Fibroblast of skin of right biceps (primary cell): ENCODE measurements at regions not wholly inside any gene's neighbourhood (a gene's known extent, or its start where the extent isn't known, plus 50 kb on each side); places are given as distances from the start of the nearest gene placed in this dataset.

ENCODE experiments used
- DNase-seq: peaks from one replicate; pipeline ENCODE4 v3.0.0-alpha.2; 2013

DNA sequence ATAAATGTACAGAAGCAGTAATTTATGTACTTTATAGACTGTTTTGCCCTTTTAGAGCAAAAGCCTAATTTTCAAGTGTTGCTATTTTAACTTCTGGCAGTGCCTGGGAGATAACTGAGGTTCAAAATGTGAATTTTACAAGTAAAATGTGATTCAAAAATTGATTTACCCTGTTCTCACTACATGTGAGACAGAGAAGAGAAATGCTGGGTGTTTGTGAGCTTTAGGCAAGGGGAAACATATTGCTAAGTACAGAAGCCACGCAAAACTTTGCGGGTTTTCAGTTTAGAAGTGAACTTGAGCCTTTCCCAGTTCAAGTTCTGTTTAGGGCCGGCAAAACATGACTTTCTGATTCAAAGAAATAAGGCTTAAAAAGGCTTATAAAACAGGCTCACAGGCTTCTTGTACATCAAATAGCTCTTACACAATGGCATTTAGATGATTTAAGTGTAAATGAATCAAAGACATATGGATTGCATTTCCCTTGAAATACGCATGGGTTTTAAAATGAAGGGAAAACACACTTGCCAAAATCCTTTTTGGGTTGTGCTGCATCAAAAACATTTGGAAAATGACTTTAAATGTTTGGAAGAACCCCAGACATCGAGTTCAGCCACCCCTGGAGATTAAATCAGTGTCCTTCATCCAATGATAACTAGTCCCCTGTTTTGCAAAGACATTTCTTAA is 370.8 kb upstream of the MEF2C start:
- peak; percentile 61 for DNase-seq

DNA sequence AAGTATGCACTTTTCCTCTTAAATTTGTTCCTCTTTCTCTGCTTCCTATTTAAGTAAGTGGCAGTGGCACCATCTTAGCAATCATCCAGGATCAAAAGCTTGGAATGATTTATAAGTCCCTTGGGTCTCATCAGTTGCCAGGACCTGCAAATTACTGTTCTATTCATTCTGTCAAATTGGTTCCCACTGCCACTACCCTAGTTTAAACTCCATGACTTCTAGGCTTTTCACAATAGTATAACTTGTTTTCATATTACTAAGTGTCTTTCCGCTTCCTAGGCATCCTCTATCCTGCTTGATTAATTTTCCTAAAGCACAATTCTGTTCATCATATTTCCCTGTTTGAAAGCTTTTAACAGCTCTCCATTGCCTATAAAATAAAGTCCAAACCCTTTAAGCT is 363.9 kb upstream of the MEF2C start:
- DNase-seq, result no peak

DNA sequence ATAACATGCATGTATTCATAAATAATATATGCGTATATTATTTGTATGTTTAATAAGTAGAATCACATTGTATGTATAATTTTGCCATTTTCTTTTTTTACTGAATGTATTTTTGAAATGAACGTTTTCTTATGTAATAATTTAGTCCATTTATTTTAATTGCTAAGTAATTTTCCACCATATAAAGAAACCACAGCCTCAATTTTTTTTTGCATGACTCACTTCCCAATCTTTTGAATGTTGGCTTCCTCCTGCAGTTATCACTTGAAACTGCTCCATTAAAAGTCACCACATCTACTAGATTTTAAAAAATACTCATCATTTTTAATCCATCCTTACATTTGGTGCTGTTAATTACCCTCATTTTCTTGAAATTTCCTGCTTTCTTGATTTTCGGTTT is 363.3 kb upstream of the MEF2C start:
- peak; percentile 50 for DNase-seq

DNA sequence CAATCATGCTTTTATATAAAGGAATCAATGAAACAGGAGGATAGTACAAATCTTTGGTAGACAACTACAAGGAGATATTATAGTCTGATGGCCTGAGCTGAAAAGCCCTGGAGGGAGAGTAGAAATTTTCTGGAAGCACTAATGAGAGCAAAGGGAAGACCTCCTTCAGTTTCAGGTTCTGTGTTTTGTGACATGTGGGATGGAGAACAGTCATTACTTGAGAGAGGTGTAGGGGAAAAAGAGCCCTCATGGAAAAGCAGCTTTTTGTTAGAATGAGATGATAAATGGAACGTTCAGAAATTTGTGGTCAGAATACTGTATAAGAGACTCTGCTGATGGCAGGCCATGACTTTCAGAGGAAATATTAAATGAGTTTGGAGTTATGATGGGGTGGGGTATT is 360.6 kb upstream of the MEF2C start:
- DNase-seq, result no peak

DNA sequence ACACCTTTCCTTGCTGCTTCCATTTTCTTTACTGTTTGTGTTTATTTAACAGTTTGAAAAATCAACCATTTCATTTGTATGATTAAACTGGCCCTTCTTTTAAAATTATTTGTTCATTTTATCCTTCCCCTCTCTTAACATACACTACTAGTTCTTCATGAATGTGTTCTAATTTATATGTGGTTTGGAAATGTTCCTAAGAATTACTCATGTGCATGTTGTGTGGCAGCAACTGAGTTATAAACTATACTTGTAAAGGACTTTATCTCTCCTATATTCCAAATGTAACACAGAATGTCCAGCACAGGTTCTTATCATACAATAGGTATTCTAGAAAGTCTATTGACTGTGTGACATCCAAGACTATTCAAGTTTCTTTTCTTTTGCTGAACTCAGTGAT is 358.2 kb upstream of the MEF2C start:
- peak; percentile 81 for DNase-seq

DNA sequence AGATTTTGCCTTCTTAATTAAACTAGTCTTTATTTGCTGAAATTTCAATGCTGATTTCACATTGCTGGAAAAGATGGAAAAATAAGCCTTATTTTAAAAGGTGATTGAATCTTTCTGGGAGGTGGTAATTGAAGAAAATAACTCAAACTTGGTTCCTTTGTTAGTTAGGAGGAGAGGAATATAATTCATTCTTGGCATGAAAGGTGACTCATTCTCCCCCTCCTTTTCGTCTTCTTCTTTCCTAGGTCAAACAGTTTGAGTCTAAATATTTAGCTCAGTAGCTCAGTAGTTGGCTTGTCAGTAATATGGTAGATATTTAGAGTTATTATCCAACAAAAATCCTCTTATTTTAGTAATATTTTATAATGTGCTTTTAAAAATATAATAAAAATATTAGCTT is 353.9 kb upstream of the MEF2C start:
- DNase-seq, result peak; percentile 46

DNA sequence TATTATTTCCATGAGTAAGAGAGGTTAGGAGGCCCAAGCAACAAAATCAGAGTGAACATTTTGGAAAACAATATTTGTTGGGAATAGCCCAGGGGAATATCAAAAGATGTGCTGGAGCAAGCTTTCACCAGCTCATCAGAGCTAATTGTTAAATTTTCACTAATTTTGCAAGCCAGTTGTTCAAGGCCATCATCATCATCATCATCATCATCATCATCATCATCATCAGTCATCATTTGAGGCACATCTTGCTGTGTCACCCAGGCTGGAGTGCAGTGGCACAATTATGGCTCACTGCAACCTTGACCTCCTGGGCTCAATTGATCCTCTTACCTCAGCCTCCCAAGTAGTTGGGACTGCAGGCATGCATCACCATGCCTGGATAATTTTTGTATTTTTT is 350.5 kb upstream of the MEF2C start:
- no peak for DNase-seq

DNA sequence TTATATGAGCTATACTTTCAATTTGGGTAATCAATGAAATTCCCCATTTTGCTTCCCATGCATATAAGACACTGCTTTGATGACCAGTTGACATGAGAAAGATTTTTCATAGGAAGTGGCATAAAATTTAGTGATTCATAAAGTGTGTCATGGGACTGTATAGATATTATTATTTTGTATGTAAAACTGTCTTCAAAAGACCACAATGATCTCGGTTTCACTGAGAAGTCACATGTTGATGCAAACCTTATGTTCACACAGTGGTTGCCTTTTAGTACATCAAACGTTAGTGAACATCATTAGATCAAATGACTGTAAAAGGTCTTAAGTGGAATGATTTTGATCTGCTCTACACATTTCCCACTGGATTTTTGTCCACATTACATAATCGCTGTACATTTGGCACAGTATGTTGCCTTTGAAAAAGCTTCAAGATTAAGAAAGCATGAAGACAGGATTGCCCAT is 349.2 kb upstream of the MEF2C start:
- DNase-seq, result no peak

DNA sequence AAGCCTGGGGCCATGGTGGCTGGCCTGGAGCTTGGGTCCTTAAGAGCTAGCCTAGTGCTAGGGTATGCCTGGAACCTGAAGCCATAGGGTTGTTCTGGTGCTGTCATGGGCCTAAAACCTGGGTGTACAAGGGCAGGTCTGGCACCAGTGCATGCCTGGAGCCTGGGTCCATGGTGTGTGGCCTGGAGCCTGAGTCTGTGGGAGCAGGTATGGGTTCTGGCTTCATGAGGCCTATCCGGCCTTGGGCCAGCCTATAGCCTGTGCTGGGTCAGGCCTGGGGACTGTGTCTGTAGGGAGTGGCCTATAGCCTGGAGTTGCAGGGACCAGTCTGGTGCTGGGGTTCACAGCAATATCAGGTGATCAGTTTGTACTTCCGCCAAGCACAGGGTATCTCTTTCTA is 347.2 kb upstream of the MEF2C start:
- no peak for DNase-seq

DNA sequence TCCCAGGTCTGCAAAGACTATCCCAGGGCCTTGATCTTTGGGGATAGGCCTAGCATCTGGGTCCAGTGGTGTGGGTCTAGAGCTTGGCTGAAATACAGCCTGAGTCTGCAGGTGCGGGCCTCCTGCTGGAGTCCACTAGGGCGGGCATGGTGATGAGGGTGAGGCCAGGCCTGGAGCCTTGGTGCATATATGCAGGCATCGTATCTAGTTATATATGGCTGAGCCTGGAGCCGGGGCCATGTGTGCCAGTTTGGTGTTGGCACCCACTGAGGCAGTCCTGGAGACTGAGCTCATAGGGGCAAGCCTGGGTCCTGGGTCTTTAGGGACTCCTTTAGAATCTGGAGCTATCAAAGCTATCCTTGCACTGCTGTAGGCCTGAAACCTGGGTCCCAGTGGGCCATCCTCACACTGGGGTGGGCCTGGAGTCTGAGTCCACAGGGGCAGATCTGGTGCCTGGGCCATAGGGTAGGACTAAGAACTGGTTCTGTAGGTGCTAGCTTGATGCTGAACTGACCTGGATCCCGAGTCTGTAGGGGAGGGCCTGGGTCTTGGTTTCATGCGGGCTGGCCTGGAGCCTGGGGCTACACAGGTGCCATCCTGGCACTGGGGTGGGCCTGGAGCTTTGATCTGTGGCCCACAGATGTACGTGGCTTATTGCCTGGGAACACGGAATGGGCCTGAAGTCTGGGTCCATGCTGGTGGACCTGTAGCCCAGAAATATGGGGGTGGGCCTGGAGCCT is 346.5 kb upstream of the MEF2C start:
- DNase-seq, result no peak

DNA sequence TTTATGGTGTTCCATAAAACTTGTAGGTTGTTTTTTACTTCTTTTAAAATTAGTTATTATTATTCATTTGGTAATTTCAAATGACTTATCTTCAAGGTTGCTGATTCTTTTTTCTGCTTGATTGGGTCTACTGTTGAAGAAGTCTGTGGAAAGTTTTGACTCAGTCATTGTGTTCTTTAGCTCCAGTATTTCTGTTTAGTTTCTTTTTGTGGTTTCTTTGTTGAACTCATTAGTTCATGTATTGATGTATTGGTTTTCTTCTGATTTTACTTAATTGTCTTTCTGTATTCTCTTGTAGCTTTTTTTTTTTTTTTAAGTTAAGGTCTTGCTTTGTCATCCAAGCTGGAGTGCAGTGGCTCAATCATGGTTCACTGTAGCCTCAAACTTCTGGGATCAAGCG is 345.4 kb upstream of the MEF2C start:
- DNase-seq, result no peak

DNA sequence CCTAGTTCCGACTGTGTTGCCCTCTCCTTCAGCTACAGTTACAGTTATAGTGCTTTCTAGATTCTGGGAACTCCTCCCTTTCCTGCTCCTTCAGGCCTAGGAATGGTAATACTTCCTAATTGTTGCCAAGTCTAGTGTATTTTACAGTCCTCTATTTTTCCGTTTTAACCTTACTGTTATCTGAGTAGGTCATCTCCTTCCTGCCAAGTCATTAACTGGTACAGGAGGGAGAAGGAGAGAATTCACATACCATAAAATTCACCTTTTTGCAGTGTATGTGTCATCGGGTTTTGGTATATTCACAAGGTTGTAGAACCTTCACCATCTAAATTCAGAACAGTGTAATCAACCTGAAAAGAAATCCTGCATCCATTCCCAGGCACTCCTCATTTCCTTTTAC is 335.4 kb upstream of the MEF2C start:
- no peak for DNase-seq

DNA sequence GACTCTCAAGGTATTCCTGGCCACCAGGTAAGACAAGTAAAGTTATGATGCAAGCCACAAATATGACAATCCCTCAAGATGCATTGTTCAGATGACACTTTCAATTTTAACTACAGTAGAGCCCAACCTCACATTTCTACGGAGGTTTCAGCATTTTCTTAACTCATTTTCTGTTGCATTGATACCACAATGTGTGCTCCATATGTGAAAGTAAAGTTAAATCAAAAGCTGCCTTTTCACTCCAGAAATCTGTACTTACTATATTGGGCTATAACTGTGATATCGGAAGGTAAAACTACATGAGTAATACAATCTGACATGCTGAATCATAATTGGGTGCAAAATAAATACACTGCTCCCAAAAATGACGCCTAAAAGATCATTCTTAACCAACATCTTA is 333.6 kb upstream of the MEF2C start:
- DNase-seq, result peak; percentile 50

DNA sequence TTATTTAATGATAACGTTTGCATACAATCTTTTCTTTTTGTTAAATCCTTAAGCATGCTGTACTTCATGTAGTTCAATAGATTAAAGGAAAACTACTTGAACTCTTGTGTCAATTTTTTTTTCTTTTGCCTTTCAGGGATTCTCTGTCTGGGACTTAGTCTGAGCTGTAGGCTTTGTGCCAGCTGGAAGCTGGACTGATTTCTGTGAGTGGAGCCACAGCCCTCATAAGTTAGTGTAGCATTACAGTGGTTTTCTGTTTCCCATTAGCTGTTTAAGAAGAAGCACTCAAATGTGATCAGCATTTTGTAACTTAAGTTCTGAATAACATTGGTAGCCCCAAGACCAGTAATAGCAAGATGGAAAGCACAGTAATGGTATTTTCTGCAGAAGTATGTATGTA is 330.6 kb upstream of the MEF2C start:
- DNase-seq, result peak; percentile 91

DNA sequence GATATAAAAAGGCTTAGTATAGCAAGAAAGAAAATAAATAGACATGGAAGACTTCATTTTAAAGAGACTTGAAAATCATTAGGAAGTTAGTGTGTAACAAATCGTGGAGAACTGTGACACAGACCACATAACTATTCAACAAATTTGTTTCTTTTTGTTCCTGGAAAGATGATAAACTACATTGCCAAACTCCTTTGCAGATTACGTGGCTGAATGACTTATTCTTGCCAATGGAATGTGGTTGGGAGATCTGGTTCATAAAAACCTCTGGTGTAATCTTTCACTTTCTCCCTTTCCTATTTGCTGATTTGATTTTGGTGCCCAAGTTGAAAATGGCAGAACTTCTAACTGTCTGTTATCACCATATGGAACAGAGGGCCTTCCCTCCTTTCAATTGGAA is 328.9 kb upstream of the MEF2C start:
- peak; percentile 95 for DNase-seq

DNA sequence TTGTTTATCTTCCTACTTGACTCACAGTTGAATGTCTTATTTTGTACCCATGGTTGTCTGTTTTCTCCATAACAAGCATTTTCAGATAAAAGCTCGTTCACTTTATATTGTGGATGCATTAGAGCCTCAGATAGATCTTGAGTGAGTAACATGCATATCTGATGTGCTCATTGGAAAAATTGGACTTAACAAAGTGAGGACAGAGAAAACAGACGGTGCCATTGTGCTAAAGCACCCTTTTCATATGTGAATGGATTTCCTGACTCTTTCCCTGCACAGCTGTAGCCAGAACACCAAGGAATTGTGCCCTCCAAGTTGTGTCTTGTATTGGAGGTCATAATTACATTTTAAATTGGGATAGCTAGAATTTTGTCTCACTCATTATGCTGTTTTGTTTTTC is 325.8 kb upstream of the MEF2C start:
- DNase-seq, result no peak

DNA sequence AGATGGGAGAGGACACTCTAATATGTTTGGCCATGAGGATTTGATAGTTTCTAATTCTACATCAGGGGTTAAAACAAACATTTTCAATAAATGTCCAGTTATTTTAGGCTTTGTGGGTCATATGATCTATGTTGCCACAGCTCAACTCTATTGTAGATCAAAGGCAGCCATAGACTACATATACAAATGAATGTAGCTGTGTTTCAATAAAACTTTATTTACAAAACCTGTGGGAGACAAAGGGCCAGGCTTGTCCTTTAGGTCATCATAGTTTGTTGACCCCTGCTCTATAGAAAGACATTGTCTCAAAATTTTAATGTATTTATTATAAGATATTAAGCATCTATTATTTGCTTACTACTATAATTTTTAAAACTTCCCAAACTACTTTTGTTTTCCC is 325.4 kb upstream of the MEF2C start:
- DNase-seq, result no peak

DNA sequence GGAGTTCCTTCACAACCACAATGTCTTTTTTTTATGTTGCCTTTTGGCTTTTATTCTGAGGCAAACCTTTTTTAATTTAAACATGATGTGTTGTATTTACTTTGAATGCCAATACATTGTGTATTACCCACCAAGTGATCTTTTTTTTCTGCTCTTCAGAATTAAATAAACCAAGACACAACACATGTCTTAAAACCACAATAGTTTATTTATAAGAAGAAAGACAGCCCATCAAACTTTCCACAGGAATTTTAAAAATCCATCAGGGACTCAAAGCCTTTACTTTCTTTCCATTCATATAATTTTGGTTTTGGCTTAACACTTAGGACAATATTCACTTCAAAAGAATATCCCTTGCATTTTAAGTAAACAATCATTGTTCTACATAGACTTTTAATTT is 321.8 kb upstream of the MEF2C start:
- DNase-seq, result peak; percentile 65

DNA sequence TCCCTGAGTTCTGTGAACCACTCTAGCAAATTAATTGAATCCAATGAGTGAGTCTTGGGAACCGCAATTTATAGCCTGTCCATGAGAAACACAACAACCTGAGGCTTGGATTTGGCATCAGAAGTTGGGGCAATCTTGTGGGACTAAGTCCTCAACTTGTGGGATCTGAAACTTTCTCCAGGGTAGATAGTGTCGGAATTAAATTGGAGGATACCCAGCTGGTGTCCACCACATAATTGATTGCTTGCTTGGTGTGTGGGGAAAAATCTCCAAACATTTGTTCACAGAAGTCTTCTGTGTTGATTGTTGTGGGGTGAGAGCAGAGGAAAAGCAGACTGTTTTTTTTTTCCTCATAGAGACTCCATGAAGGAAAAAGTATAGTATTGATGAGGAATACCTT is 320.6 kb upstream of the MEF2C start:
- DNase-seq, result no peak

DNA sequence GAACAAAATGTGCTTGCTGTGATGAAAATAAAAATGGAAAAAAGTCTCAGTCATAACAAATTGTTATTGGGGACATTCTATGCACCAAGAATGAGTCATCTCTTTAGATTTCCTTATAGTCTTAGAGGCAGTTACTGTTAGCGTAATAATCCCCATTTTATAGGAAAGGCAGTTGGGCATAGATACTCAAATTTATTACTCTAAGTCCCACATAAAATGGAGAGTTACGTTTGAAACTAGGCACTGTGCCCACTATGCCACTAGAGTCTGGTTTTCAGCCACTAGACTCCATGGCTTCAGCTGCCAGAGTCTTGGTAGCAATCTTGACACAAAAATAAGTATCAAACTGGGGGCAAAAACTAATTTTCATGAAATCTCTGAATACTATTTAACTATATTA is 317.9 kb upstream of the MEF2C start:
- no peak for DNase-seq

DNA sequence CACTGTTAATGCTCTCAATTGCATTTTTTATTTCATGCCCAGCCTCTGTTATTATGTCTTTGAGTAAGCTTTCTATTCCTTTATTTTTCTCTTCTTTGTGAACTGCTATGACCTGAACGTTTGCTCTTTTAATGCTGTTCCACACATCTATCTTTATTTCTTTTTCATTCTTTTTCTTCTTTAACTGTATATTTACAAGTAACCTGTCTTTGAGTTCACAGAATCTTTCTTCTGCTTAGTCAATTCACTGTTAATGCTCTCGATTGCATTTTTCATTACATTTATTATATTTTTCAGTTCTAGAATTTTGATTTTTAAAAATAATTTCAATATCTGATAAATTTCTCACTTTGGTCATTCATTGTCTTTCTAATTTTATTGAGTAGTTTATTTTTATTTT is 316.3 kb upstream of the MEF2C start:
- no peak for DNase-seq

DNA sequence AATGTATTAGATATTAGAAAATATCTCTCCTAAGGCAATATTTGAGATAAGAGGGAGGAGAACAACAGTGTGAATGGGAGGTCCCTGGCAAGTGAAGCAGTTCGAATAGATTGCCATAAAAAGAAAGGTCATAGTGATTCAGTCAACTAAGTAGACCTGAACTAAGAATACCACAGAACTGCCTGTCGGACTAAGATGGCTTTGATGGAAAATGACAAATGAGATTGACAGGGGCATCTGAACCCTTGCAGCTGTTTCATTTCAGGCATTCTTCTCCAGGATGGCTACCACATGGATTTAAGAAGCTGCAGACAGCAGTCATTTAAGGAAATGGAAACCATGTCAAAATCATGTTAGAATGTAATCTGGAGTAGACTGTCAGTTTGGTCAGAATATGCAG is 308.4 kb upstream of the MEF2C start:
- DNase-seq, result no peak

DNA sequence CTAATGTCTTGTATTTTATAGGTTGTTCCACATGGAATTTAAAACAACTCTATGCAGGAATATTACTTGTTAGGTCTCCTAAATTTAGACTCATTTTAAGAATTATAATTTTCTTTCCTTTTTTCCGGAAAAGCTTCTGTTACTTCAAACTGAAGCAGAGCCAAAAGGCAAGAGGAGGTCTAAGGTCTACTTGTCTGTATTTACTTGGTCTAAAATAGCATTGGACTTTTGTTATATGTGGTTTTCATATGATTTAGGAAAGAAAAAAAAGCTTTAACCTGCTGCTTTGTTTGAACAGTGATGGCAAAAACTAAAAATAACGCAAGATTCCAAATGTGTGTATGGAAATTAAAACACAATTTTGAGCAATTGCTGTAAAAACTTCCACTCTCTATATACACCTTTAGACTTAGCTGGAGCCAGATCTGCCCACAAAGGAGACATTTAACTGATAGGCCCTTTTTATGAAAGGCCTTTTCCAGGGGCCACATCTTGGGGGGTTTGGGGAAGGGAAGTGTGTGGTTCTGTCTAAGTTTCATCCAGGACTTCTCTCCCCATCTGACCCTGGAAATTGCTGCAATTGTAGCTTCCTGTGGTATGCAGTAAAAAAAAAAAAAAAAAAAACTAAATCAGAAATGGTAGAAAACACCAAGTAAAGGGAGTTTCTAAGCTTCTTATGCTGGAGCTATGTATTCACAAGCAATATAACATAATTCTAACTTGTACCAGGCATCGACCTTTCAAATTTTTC is 307.7 kb upstream of the MEF2C start:
- DNase-seq, result no peak

DNA sequence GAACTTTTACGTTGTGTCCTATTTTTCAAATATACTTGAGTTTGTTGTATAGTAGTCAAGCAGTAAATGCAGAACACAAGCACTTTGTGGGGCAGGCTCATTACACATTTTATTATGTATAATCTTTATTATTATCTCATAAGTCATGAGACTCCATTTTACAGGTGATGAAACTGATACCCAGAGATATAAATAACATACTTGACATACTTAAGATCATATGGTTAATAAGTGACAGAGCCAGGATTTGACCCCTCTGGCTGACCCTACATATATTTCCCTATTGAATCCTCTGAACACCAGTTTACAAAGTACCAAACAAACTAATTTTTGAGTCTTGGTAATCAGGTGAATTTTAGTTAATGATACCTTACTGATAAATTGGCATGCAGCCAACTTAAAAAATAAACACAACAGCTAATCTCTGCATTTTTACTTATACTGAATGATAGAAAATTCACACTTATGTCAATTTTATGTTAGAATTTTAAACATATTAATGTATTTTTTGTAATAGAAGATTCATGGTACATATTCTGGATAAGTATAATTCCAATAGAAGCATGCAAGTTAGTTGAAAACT is 305.0 kb upstream of the MEF2C start:
- DNase-seq, result no peak
